Fibroblast of peridontal ligament (primary cell): ENCODE measurements at regions not wholly inside any gene's neighbourhood (a gene's known extent, or its start where the extent isn't known, plus 50 kb on each side); places are given as distances from the start of the nearest gene placed in this dataset.

Experiments
- DNase-seq: peaks from one replicate; pipeline ENCODE4 v3.0.0-alpha.2; 2010; ENCODE audit errors: extremely low read depth

DNA sequence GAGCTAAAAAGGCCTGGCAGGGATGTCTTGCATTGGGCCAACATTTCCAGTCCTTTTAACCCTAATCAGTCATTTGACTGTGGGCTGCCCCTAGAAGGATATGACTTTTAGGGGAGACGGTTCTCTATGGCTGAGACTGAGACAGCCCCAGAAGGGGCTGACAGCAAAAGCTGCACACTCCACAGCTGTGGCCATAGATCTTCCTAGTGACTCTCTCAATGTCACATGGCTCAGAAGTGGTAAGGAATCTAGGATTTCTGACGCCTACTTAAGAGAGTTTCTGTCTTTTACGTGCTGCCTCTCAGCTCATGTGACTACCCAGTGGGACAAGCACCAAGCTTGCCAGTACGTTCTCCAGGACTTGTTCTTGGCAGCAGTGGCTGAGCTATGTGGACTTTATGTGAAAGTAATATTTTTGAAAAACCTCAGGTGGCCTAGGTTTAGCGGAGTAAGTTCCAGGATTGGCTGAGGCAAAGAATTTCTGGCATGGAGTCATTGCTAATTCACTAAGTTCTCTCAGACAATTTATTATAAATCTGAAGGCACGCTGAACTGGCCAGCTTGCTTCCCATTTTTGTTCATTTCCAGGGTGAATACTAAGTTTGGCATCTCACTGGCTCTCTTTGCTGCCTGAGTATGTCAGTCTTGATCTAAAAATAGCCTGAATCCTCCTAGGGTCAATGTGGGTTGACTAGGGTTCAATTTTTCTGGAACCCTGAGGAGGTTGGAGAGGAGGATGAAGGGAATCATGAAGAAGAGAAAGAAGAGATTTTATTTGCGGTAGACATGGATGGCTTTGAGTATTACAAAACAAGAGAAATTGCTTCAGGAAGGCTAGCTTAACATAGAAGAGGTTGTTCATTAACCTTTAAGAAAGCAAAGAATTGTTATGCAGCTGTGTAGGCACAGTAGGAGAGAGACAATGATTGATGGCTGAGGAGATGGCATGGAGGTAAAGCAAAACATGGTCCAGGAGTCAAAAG lies 271.8 kb downstream of the AEBP2 start:
- no peak for DNase-seq

DNA sequence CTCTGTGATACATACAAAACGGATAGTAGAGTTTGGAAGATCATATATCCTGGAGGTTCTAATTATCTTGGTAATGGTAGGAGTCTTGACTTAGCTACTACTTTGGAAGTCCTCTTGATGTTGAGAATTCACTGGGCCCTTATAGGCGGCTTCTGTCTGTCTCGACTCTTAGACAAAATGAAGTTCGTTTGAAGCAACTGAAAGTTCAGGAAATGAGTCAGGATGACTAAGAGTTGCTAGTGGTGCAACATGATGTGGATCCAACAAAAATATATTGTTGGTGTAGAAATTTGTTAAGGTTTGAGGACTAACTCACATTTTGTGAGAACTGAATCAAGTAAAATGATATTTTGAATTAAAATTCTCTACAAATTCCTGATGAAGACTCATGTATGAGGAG lies 272.7 kb downstream of the AEBP2 start:
- peak; percentile 71 for DNase-seq

DNA sequence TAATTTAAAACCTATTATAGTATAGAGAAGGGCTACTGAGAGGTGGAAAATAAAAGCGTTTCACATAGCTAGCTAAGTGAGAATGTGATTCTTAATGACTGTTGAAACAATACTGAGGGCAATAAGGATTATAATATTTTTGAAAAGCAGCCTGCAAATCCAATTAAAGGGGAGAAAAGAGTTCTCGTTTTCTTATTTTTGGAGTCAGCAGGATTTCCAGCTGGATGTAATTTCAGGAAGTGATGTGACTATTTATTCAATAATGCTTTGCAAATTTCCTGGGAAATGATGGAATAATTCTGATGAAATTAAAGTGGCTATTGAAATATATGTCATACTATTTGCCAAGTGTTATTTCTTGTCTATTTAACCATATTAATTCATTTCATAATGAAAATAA lies 279.1 kb downstream of the AEBP2 start:
- no peak for DNase-seq

DNA sequence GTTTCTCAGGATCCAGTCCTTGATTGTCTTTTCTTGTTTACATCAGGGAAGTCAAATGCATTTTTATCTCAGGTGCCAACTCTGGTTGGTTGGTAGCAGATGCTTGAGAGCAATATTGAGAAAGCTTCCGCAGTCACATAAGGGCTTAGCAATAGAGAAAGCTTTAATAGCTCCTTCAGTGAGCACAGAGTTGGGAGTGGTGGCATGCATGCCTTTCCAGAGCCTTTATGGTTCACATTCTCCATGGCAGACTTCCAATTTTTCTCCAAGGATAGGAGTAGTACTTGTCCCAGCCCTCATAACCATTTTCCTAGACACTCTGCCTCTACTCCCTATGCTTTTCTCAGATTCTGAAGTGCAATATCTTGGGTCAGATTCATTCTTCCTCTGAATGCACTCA lies 280.4 kb downstream of the AEBP2 start:
- no peak for DNase-seq

DNA sequence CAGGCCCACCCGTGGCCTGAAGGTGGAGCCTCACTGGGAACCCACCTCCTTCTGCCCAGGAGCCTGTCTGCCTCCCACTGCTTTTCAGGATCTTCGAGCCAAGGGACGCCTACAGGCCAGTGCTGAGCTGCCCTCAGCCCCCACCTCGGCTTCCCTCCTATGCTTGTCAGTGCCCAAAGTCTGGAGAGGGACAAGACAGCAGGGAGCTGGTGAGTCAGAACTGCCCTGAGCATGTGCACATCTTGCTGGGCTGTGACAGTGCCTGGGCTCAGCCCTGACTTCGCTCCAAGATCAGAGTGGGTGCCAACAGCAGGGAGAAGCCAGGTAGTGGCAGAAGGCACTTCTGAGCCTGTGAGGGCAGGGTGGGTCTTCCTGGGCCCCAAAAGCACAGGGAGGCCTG lies 286.8 kb downstream of the AEBP2 start:
- DNase-seq = no peak

DNA sequence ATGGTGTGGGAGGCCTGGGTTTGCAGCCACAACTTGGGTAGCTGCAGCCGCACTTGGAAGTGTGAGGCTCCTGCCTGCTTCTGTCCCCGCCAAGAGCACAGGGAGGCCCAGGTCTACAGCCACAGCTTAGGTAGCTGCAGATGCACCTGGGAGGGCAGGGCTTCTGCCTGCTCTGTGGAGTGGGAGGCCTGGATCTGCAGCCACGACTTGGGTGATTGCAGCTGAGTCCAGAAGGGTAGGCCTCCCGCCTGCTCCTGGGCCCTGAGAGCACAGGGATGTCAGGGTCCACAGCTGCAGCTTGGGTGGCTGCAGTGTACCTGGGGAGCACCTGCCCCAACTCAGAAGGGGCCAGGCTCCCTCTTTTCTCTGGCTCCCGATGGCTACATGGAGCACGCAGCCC lies 287.3 kb downstream of the AEBP2 start:
- DNase-seq = no peak

DNA sequence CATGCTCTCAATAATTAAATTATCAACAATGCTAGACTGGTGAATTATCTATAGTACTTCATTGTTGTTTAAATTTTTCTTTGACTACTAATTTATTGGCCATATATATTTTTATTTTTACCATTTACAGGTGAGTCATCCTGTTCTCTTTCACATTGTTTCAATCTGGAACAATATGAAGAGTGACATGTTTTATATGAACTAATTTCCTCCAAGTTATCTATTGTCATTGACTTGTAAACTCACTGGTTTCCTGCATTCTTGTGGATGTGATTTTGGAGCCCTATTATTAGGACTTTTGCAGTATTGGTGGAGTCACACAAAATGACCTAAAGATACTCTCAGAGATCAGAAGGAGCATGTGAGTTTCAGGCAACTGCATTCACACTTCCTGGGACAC lies 297.7 kb downstream of the AEBP2 start:
- DNase-seq = no peak

DNA sequence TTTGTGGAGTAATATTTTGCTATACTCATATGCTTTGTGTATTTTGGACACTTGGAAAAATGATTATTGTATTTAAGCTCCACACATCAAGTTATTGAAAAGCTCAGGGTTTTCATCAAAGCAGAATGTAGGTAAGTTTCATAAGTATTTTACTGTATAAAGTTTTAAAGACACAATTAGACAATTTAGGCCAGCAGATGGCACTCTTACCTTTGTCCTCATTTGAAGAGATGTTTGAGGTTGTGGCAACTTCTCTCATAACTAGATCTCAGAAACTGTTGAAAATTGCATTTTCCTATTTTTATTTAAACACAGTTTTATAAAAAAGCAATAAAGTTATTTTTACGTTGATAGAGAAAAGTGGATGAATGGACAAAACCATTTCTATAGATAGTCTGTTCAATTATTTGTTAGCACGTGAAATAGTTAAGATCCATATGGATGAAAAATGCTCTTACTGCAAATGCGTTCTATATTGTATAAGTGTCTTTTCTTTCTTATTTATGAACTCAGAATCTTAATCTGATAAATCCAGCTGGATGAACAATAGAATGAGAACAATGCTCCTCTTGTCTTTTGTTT lies 300.0 kb downstream of the AEBP2 start:
- peak; percentile 85 for DNase-seq

DNA sequence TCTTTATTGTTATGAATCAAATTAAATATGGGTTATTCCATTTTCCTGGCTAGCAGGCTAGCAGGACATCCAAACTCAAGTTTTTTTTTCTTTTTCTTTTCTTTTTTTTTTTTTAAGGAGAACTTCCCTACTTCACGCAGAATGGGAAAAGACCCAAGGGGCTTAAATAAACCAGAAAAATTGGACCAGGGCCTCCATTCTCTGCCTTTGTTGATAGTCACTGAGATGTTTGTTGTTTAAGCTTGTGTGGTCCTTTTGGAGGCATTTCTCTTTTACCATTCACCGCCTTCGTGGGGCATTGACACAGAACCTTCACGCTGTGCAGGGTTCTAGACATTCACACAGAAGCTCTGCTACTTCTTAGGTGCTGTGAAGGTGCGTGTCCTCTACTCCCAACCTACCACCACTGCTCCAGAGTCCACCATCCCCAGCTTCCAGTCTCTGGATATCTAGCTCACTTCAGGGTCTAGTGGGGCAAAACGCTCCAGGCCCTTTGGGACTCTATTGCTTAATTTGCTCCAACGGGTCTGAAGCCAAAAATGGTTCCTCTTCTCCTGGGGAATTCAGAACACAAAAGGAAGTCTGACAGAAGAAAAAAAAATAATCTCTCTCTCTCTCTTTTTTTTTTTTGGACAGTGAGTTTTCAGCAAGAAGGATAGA lies 301.3 kb downstream of the AEBP2 start:
- DNase-seq = no peak

DNA sequence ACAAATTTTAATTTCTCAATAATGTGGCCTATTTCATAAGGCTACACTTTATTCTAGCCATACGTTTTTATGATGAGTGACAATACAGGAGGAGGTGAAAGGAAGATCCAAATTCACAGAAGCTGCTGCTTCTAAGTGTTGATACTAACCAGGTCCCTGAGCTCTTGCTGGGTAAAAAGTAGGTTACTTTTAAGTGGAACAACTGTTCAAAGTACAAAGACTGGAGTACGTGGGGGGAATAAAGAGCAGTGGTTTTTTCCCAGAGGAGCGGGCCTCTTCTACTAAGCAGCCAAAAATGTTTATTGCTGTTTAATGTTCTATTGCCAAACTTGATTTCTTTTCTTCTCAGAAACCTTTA lies 301.8 kb downstream of the AEBP2 start:
- DNase-seq = no peak

DNA sequence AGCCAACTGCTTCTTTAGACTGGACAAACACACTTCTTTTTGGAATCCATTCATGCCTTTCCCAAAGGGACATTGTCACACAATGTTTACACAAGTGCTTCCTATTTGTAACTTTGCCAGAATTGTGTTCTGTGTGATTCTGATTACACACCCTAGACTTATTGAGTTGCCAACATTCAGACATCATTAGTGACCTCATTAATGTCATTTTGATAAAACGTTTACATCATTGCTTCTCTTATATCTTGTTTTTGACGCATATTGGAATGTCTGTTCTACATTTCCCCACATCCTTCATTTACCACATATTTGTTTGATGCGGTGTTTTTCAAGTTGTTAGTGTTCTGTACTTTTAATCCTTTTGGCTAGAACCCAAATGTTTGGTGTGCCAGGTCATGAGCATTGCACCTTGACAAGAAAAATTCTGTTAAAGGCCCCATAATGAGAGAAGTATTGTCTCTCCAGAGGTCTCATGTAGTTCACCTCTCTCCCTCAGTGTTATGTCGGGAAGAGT lies 305.5 kb downstream of the AEBP2 start:
- no peak for DNase-seq

DNA sequence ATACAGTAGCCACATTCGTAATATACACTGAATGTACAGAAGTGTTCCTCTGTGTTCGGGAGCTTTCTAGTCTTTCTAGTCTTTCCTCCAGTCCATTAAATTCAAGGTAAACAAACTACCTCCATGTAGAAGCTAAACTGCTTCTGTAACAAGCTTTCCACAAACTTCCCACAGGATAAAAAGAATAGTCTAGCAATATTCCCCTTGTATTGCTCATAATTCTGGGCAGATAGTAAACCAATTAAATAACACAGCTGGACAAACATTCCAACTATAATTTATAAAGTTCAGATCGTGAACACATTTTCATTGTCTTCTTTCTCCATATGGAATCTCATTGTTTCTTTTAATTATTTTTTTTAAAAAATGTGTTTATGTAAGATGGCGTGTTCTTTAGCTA lies 307.2 kb downstream of the AEBP2 start:
- DNase-seq = no peak

DNA sequence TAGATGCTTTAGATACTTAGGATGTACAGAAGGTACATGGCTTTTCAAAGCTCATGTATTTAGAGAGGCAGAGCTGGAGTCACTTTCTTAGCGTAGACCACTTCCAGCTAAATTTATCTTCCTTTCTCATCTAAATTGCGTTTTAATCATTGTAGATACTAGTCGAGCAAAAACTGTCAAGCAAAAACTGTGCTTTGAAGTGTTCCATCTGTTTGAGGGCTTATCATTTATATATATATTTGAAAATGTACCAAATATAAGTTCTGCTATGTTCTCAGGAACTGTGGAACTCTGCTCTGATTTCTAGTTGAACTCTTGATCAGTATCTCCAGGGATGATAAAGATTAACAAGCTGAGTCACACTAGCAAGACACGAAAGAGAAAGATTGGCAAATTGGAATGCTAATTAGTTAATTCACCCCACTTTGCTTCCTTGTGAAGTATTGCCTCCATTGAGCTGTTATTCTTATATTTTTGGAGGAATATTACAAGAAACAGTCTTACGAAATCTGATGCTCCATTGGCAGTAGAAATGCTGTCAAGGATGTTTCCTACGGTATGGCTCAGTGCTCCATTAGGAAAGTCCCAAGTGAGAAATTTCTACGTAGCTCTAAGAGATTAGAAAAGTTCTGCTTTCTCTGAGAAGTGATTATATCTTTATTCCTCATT lies 310.7 kb downstream of the AEBP2 start:
- no peak for DNase-seq

DNA sequence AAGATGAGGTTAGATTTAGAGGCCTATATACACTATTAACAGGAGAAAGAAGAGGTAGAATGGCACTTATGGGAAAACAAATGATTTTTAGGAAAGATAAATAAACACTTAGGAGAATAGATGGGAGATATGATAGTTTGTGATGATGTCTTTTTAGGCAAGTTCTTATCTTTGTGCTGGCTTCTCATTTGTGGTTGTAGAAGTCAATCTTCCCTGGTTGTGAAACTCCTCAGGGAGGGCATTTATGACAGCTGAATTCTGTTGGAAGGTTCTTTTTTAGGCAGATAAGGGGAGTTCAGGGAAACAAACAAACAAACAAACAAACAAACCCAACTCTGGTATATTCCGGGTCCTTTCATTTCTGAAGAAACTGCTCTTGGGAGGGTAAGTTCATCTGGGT lies 311.8 kb downstream of the AEBP2 start:
- no peak for DNase-seq

DNA sequence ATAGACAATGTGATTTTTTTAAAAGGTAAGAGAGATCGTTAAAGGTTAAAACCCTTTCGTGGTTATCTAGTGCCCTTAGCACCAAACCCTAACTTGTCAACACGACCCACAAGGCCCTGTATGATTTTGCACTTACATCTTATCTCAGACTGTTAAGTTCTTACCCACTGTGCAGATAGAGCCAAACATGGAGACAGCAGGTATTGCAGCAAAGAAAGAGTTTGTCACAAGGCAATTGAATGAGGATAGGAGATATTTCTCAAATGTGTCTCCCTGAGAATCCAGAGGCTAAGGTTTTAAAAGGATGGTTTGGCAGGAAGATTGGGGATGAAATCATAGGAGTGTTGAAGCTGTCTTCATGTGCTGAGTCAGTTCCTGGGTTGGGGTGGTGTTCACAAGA lies 313.4 kb downstream of the AEBP2 start:
- no peak for DNase-seq

DNA sequence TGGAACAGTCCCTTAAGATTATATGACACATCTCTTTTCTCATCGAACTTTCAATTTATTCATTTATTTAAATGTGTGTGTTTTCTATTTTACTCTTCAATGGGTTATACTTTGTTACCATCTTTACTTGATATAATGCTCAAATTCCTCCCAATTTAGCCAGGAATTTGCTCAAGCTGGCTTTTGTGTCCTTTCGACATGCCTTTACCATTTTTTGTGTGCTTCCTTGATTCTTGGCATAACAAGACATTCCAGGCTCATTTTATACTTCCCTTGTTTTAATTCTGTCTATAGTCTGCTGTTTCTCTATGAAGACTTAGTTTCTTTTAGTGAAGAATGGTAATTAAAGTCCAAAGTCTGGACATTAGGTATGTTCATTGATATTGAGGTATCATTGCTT lies 315.8 kb downstream of the AEBP2 start:
- DNase-seq = peak; percentile 55

DNA sequence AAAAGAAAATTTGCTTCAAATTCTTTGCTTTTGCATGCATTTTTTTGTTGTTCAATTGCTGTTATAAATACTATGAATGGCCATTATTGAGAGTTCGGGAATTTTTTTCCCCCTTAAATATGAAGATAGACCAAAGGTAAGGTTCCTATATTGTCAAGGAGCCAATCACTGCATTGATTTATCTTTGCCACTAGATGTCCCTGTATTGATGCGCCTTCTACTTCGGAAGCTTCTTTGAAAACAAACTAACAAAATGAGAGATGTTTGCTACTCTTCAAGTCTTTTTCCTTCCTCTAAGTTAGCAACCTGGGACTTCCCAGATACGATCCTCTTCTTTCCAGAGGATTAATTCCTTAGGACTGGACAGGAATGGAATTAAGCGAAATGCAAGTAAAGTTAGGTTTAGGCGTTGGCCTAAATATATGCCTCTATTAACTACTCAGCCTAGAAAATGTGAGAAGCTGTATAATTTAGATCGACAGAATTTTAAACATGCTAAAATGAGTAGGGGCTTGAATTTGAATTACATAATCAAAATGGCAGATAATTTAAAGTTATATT lies 318.1 kb downstream of the AEBP2 start:
- peak; percentile 64 for DNase-seq

DNA sequence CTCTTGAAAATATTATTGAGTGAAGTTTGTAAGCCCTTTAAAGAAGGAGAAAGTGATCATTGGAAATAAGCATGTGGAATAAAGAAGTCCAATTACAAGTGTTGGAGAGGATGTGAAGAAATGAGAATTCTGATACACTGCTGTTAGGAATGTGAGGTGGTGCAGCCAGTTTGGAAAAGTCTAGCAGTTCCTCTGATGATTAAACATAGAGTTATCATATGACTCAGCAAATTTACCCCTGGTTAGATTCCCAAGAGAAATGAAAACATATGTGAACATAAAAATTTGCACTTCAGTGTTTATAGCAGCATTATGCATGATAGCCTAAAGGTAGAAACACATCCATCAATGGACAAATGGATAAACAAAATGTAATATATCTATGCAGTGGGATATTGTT lies 319.9 kb downstream of the AEBP2 start:
- peak; percentile 57 for DNase-seq

DNA sequence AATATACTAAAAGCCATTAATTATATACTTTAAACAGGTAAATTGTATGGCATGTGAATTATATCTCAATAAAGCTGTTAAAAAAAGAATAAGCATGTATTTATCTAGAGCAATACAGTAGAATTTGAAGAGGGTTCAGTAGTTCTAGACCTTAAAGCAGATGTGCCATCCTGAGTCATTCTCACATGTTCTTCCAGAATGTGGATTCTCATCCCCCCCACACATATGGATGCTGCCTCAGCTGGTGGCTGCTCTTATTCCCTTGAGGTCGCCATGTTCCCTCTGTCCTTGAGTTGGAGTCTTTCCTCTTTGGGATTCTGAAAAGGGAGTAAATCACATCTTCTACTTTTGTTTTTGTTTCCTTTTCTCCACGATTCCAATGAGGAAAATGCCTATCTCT lies 321.3 kb downstream of the AEBP2 start:
- no peak for DNase-seq

DNA sequence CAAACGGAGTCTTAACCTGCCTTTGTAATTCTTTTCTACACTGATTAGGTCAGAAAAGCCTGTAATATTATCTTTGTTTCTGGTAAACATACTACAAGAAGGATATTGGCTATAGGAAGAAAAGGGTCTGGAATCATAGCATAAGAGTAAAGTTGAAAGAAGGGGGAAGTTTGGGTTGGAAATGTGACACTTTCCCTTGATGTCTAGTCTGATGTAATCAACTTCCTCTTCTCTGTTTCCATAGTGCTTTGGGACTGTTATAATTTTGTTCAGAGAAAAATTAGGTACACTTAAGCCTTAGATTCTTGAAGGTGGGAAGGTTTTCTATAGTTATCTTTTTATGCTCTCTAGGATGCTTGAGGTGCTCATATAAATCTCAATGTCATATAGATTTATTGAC lies 322.2 kb downstream of the AEBP2 start:
- DNase-seq = no peak

DNA sequence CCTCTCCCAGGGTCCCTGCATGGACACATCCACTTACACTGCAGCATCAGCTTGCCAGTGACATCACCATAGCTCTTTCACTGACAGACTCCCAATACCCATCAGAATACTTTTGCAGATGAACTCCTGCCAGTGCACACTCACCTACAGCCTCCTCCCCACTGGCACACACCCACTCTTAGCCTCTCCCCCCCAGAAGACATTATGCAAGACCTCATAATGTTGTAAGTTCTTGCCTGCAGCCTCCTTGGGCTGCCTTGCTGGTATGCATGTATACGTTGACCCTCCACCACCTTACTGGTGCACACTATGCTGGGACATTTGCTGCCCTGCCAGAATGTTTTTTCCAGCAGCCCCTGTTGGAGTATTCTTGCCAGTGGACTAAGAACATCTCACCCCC lies 324.2 kb downstream of the AEBP2 start:
- no peak for DNase-seq

DNA sequence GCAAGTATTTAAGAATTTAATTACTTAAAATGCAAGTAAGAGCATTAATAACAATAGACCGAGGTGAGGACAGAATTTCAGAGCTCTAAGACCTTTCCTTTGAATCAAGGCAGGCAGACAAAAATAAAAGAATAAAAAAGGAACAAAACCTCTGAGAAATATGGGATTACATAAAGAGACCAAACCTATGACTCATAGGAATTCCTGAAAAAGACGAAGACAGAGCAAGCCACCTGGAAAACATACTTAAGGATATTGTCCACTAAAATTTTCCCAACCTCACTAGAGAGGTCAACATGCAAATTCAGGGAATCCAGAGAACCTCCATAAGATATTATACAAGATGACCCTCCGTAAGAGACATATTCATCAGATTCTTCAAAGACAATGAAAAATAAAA lies 325.1 kb downstream of the AEBP2 start:
- no peak for DNase-seq
